ENCODE measurements at regions not wholly inside any gene's neighbourhood (a gene's known extent, or its start where the extent isn't known, plus 50 kb on each side); places are given as distances from the start of the nearest gene placed in this dataset.

- TF ChIP-seq CTCF (IDR thresholded peaks at IDR 0.05) = no peak
- Histone ChIP-seq H3K4me3 (no peak overlapping the region), H3K27ac (no peak overlapping the region)
- no peak for DNase-seq (ENCODE audit: low spot score)
These were observed 130.5 kb upstream of the CRY1 start for GRCh38 chr12:107223821-107224220.

- Histone ChIP-seq H3K27ac (no peak overlapping the region), H3K4me3 (no peak overlapping the region)
- no peak for DNase-seq (ENCODE audit: low spot score)
- no peak for TF ChIP-seq CTCF (IDR thresholded peaks at IDR 0.05)
These were observed 132.3 kb upstream of the CRY1 start for GRCh38 chr12:107225635-107226034.

GRCh38 chr12:107226126-107226525, 132.8 kb upstream of the CRY1 start:
- no peak for TF ChIP-seq CTCF (IDR thresholded peaks at IDR 0.05)
- H3K4me3 ChIP-seq = no peak overlapping the region
- DNase-seq (ENCODE audit: low spot score) = no peak
- H3K27ac ChIP-seq = no peak overlapping the region

- no peak for DNase-seq (ENCODE audit: low spot score)
- H3K27ac ChIP-seq = no peak overlapping the region
- no peak for TF ChIP-seq CTCF (IDR thresholded peaks at IDR 0.05)
- no peak overlapping the region for H3K4me3 ChIP-seq
These were observed 134.7 kb upstream of the CRY1 start for GRCh38 chr12:107228076-107228475.

- no peak for TF ChIP-seq CTCF (IDR thresholded peaks at IDR 0.05)
- Histone ChIP-seq H3K27ac (no peak overlapping the region), H3K4me3 (no peak overlapping the region)
- DNase-seq (ENCODE audit: low spot score) = no peak
These were observed 136.5 kb upstream of the CRY1 start for GRCh38 chr12:107229827-107230226.

GRCh38 chr12:107231303-107231702, 138.0 kb upstream of the CRY1 start:
- TF ChIP-seq CTCF (IDR thresholded peaks at IDR 0.05) = no peak
- Histone ChIP-seq H3K4me3 (no peak overlapping the region), H3K27ac (no peak overlapping the region)
- no peak for DNase-seq (ENCODE audit: low spot score)

GRCh38 chr12:107233551-107233950, 140.2 kb upstream of the CRY1 start:
- H3K27ac ChIP-seq = no peak overlapping the region
- no peak overlapping the region for H3K4me3 ChIP-seq
- no peak for DNase-seq (ENCODE audit: low spot score)
- TF ChIP-seq CTCF (IDR thresholded peaks at IDR 0.05) = no peak
